IMR-90 (cell line): ENCODE measurements at regions not wholly inside any gene's neighbourhood (a gene's known extent, or its start where the extent isn't known, plus 50 kb on each side); places are given as distances from the start of the nearest gene placed in this dataset.
A peak's percentile ranks its signal among the peaks of the same experiment; 100 is the strongest.

Experiments
- ATAC-seq: fragments of 200-7000 bp; cut with Tn5 transposase; 2 replicates; pipeline ENCODE4 v1.9.1; 2020; ENCODE audit warnings: low read depth, mild to moderate bottlenecking, moderate library complexity
- BruUV-seq: library from RNA; stranded (reverse); fragments of 400-500 nt; replicated peaks from 2 replicates; lab custom pipeline; 2021; lab: Mats Ljungman, UMichigan
- CTCF ChIA-PET: fragments of 300-600 bp; formaldehyde crosslinking; extraction: SDS; loops from one replicate; lab custom pipeline; 2021; ENCODE audit warnings: antibody characterized with exemption; lab: Yijun Ruan, JAX
- POLR2A ChIA-PET: fragments of 300-600 bp; sonication (Branson Sonifier 250); formaldehyde crosslinking; loops from one replicate; lab custom pipeline; 2022; ENCODE audit warnings: antibody characterized with exemption; ENCODE audit not compliant: unreplicated experiment; lab: Charles Lee
- DNase-seq: peaks from one replicate; pipeline ENCODE4 v3.0.0; 2013
- H2AFZ ChIP-seq: replicated peaks from 2 replicates; pipeline ENCODE3; 2013; ENCODE audit warnings: low read length, mild to moderate bottlenecking; ENCODE audit not compliant: poor library complexity
- H2AK5ac ChIP-seq: 2 replicates; pipeline ENCODE4 v1.6.1; 2013; ENCODE audit warnings: low read depth, low read length, inconsistent platforms
- H2AK9ac ChIP-seq: replicated peaks from 2 replicates; pipeline ENCODE3; 2013; ENCODE audit warnings: mild to moderate bottlenecking, low read depth, low read length, moderate library complexity; ENCODE audit not compliant: poor library complexity
- H2BK120ac ChIP-seq: 2 replicates; pipeline ENCODE4 v1.6.1; 2013; ENCODE audit warnings: low read depth, low read length, inconsistent platforms
- H2BK15ac ChIP-seq: 3 replicates; pipeline ENCODE4 v1.6.1; 2013; ENCODE audit warnings: low read depth, low read length, inconsistent platforms
- H2BK20ac ChIP-seq: 2 replicates; pipeline ENCODE4 v1.6.1; 2013; ENCODE audit warnings: low read depth, mild to moderate bottlenecking, inconsistent platforms, low read length, moderate library complexity
- H2BK5ac ChIP-seq: 2 replicates; pipeline ENCODE4 v1.6.1; 2013; ENCODE audit warnings: mild to moderate bottlenecking, low read depth, low read length, inconsistent platforms; ENCODE audit not compliant: poor library complexity, severe bottlenecking
- H3K14ac ChIP-seq: replicated peaks from 2 replicates; pipeline ENCODE4 v1.6.1; 2013; ENCODE audit warnings: low read depth, low read length, inconsistent platforms
- H3K18ac ChIP-seq: 2 replicates; pipeline ENCODE4 v1.6.1; 2013; ENCODE audit warnings: low read depth, low read length, control low read depth
- H3K23ac ChIP-seq: 2 replicates; pipeline ENCODE4 v1.6.1; 2013; ENCODE audit warnings: low read depth, low read length, inconsistent platforms
- H3K27ac ChIP-seq: 2 replicates; pipeline ENCODE4 v1.5.1; 2013; ENCODE audit warnings: mild to moderate bottlenecking, control low read depth, low read length; ENCODE audit not compliant: insufficient read depth
- H3K27me3 ChIP-seq: 2 replicates; pipeline ENCODE4 v1.6.1; 2013; ENCODE audit warnings: low read length; ENCODE audit not compliant: control insufficient read depth, insufficient read depth
- H3K36me3 ChIP-seq: 2 replicates; pipeline ENCODE4 v1.6.1; 2013; ENCODE audit warnings: low read length, mixed read lengths; ENCODE audit not compliant: control insufficient read depth, insufficient read depth
- H3K4ac ChIP-seq: 2 replicates; pipeline ENCODE4 v1.6.1; 2013; ENCODE audit warnings: low read depth, low read length, inconsistent platforms
- H3K4me1 ChIP-seq: 2 replicates; pipeline ENCODE4 v1.6.1; 2013; ENCODE audit warnings: low read length, mixed read lengths; ENCODE audit not compliant: control insufficient read depth, insufficient read depth
- H3K4me2 ChIP-seq: 2 replicates; pipeline ENCODE4 v1.6.1; 2013; ENCODE audit warnings: low read depth, mild to moderate bottlenecking, control low read depth, low read length, moderate library complexity
- H3K4me3 ChIP-seq: 2 replicates; pipeline ENCODE4 v1.5.1; 2013; ENCODE audit warnings: low read depth, mild to moderate bottlenecking, control low read depth, low read length, moderate library complexity; ENCODE audit not compliant: insufficient read depth
- H3K56ac ChIP-seq: 2 replicates; pipeline ENCODE4 v1.6.1; 2013; ENCODE audit warnings: low read length, inconsistent platforms; ENCODE audit not compliant: insufficient read depth; ENCODE audit errors: extremely low read depth
- H3K79me1 ChIP-seq, 2 experiments: 2 replicates each; pipeline ENCODE4 v1.6.1; 2013; ENCODE audit warnings: low read length in 2 of 2, inconsistent platforms in 1 of 2, low read depth in 1 of 2
- H3K9ac ChIP-seq: 2 replicates; pipeline ENCODE4 v1.6.1; 2013; ENCODE audit warnings: low read depth, low read length, control low read depth
- H3K9me1 ChIP-seq: 2 replicates; pipeline ENCODE4 v1.6.1; 2013; ENCODE audit warnings: low read length, inconsistent platforms; ENCODE audit not compliant: insufficient read depth
- H3K9me3 ChIP-seq: 2 replicates; pipeline ENCODE4 v1.6.1; 2013; ENCODE audit warnings: low read length; ENCODE audit not compliant: control insufficient read depth, insufficient read depth
- H4K20me1 ChIP-seq: 2 replicates; pipeline ENCODE4 v1.6.1; 2013; ENCODE audit warnings: low read length, inconsistent platforms; ENCODE audit not compliant: insufficient read depth
- H4K5ac ChIP-seq: 2 replicates; pipeline ENCODE4 v1.6.1; 2013; ENCODE audit warnings: mild to moderate bottlenecking, low read depth, low read length, control low read depth
- H4K8ac ChIP-seq, 2 experiments: 2 replicates each; pipeline ENCODE4 v1.6.1; 2013; ENCODE audit warnings: low read depth in 2 of 2, low read length in 2 of 2, control low read depth in 1 of 2, inconsistent platforms in 1 of 2
- H4K91ac ChIP-seq: 2 replicates; pipeline ENCODE4 v1.6.1; 2013; ENCODE audit warnings: low read depth, low read length, inconsistent platforms; ENCODE audit not compliant: insufficient read depth
- FOS ChIP-seq: fragments of 150-350 bp; IDR thresholded peaks from 2 replicates; pipeline ENCODE4 v1.6.1; 2016; ENCODE audit warnings: low read depth, low read length
- NFE2L2 ChIP-seq: fragments of 150-350 bp; IDR thresholded peaks from 2 replicates; pipeline ENCODE4 v1.6.1; 2016; ENCODE audit warnings: low read depth, mild to moderate bottlenecking, low read length
- POLR2A ChIP-seq: IDR thresholded peaks from 2 replicates; pipeline ENCODE4 v1.6.1; 2012; ENCODE audit warnings: mild to moderate bottlenecking, low read depth, low read length
- RAD21 ChIP-seq: IDR thresholded peaks from 2 replicates; pipeline ENCODE4 v1.6.1; 2012; ENCODE audit warnings: low read length, improper control_type of control experiment
- WGBS, 2 experiments: methylation state at CpG; one replicate each; pipeline versions ENCODE4 v1.1.5 to v1.1.7; 2013; ENCODE audit warnings: missing lambda C conversion rate in 2 of 2; ENCODE audit not compliant: insufficient read length in 1 of 2; ENCODE audit errors: extremely low coverage in 2 of 2; 5-methylcytosine and 5-hydroxymethylcytosine counted together
- dilution Hi-C: fragments of 300-500 bp; cut with HindIII; formaldehyde crosslinking; loops from one replicate; pipeline ENCODE4 v1.14.3; 2018; ENCODE audit warnings: low sequenced_read_pairs; ENCODE audit not compliant: unreplicated experiment
- in situ Hi-C: fragments of 300-500 bp; cut with MboI; formaldehyde crosslinking; loops from 3 replicates; pipeline ENCODE4 v1.14.3; 2019; ENCODE audit warnings: low sequenced_read_pairs, inconsistent platforms, mixed read lengths
- intact Hi-C: fragments of 100-400 bp; cut with micrococcal nuclease; formaldehyde crosslinking; loops from 2 replicates; pipeline ENCODE4 v1.10.0; 2022
- TF ChIP-seq, protein P1 (sequence below): fragments of 150-350 bp; IDR thresholded peaks from 2 replicates; pipeline ENCODE4 v1.6.1; 2017; ENCODE audit warnings: mild to moderate bottlenecking, antibody characterized with exemption, low read length, low read depth
- TF ChIP-seq, protein P2 (sequence below): conservative IDR thresholded peaks from 2 replicates; pipeline ENCODE4 v1.5.1; 2012; ENCODE audit warnings: mild to moderate bottlenecking, low read depth, low read length, improper control_type of control experiment

DNA sequence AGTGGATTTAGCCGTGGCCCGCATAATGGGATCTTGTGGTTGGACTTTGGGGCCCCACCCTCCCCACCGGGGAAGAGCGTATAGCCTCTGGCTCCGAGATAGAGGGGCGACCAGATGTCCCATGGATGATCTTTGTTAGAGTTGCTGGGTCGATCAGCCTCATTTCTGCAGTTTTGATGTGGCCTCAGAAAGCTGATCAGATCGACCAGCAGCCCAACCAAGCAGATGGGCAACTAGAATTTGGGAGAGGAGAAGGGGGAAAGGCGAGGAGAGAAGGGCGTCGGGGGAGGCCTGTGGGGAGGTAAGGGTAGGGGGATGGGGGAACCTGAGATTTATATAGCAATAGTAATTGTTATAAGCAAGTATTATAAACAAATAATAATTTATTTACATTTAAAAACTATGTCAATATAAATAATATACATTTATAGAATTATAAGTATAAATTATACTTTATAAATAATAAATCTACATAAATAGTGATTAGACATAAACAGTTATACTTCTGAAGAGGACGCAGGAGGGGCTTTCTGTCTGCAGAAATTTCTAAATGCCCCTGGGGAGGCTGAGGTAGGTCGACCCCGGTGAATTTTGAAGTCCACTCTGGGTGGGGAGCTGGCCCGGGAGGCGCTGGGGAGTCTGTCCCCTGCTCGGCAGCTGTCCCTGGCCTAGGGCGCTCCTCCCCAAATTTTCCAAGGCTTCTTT lies 136.3 kb downstream of the KCNJ12 start:
- intact Hi-C loops = loop anchor here (1.0 to 5.0 kb wide), 4 partner anchors 60 to 300 kb away; no protein-coding TSS in a partner anchor
- H3K9me1 ChIP-seq = no peaks in the 10 kb centered on the region
- no peak overlapping the region for H4K8ac ChIP-seq
- H3K27me3 ChIP-seq = peaks cover 14% of the 10 kb centered on the region
- 25% methylated on average over 2 of the region's 18 CpGs; no CpG with 5 or more reads in 1 of the 2 experiments for WGBS, 2 experiments
- H4K5ac ChIP-seq = no peak overlapping the region
- no peak overlapping the region for H3K4ac ChIP-seq
- ATAC-seq = no peak; the same call in 1 of the 2 replicates
- H3K14ac ChIP-seq = no peak overlapping the region
- H2BK20ac ChIP-seq = no peak overlapping the region
- DNase-seq = no peak
- H3K4me3 ChIP-seq = 0 out of 2 replicates have a peak overlapping the region, but pooled peaks have one; percentile 15
- no peak overlapping the region for H3K27ac ChIP-seq
- H2BK5ac ChIP-seq = no peak overlapping the region
- in situ Hi-C loops = loop anchor here (5.0 kb wide), 2 partner anchors 230 to 385 kb away; partner anchors contain the start of genes DHRS7B and MAP2K3
- H3K36me3 ChIP-seq = no peaks in the 10 kb centered on the region
- H3K9me3 ChIP-seq = no peaks in the 10 kb centered on the region
- H3K23ac ChIP-seq = no peak overlapping the region
- TF ChIP-seq POLR2A (no peak), RAD21 (no peak), NFE2L2 (no peak), FOS (no peak)
- TF ChIP-seq, protein P1, sequence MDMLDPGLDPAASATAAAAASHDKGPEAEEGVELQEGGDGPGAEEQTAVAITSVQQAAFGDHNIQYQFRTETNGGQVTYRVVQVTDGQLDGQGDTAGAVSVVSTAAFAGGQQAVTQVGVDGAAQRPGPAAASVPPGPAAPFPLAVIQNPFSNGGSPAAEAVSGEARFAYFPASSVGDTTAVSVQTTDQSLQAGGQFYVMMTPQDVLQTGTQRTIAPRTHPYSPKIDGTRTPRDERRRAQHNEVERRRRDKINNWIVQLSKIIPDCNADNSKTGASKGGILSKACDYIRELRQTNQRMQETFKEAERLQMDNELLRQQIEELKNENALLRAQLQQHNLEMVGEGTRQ = no peak
- TF ChIP-seq, protein P2, sequence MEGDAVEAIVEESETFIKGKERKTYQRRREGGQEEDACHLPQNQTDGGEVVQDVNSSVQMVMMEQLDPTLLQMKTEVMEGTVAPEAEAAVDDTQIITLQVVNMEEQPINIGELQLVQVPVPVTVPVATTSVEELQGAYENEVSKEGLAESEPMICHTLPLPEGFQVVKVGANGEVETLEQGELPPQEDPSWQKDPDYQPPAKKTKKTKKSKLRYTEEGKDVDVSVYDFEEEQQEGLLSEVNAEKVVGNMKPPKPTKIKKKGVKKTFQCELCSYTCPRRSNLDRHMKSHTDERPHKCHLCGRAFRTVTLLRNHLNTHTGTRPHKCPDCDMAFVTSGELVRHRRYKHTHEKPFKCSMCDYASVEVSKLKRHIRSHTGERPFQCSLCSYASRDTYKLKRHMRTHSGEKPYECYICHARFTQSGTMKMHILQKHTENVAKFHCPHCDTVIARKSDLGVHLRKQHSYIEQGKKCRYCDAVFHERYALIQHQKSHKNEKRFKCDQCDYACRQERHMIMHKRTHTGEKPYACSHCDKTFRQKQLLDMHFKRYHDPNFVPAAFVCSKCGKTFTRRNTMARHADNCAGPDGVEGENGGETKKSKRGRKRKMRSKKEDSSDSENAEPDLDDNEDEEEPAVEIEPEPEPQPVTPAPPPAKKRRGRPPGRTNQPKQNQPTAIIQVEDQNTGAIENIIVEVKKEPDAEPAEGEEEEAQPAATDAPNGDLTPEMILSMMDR = no peak
- ChIA-PET CTCF (interaction anchor here (0.6 to 3.0 kb wide), 7 partner anchors 12 to 393 kb away, joined by 3 to 27 read pairs (median 3); no protein-coding TSS in a partner anchor), POLR2A (no interaction called here)
- peak overlapping the region; percentile 73 for H2AFZ ChIP-seq
- H2BK120ac ChIP-seq = no peak overlapping the region
- no peaks in the 10 kb centered on the region for H3K79me1 ChIP-seq
- no peaks in the 10 kb centered on the region for H4K20me1 ChIP-seq
- H2BK15ac ChIP-seq = no peak overlapping the region
- peak overlapping the region; percentile 77 for H3K4me2 ChIP-seq
- no peak overlapping the region for H2AK5ac ChIP-seq
- H3K9ac ChIP-seq = 0 out of 2 replicates have a peak overlapping the region, but pooled peaks have one; percentile 41
- H3K18ac ChIP-seq = no peak overlapping the region
- H4K91ac ChIP-seq = no peak overlapping the region
- H3K4me1 ChIP-seq = no peaks in the 10 kb centered on the region
- H3K56ac ChIP-seq = no peak overlapping the region
- no peak overlapping the region for H2AK9ac ChIP-seq
- no TSS peak for BruUV-seq
- dilution Hi-C loops = no loop called here
